Panc1 (cell line): ENCODE measurements at regions not wholly inside any gene's neighbourhood (a gene's known extent, or its start where the extent isn't known, plus 50 kb on each side); places are given as distances from the start of the nearest gene placed in this dataset.

Experiments
- ATAC-seq: fragments of 200-7000 bp; cut with Tn5 transposase; 2 replicates; pipeline ENCODE4 v1.9.1; 2020; ENCODE audit warnings: mild to moderate bottlenecking, moderate library complexity
- BruUV-seq: library from RNA; stranded (reverse); fragments of 400-500 nt; replicated peaks from 2 replicates; lab custom pipeline; 2021; lab: Mats Ljungman, UMichigan
- CTCF ChIA-PET: fragments of 300-600 bp; sonication (Branson Sonifier 250); formaldehyde crosslinking; loops from one replicate; lab custom pipeline; 2022; ENCODE audit warnings: antibody characterized with exemption; lab: Charles Lee
- POLR2A ChIA-PET: fragments of 300-600 bp; sonication (Branson Sonifier 250); formaldehyde crosslinking; loops from one replicate; lab custom pipeline; 2022; ENCODE audit warnings: antibody characterized with exemption; lab: Charles Lee
- DNase-seq: peaks from one replicate; pipeline ENCODE4 v3.0.0-alpha.2; 2010; ENCODE audit warnings: low read depth, low spot score
- H3K27ac ChIP-seq: 2 replicates; pipeline ENCODE4 v1.5.1; 2011; ENCODE audit warnings: mild to moderate bottlenecking, low read length, inconsistent platforms
- H3K27me3 ChIP-seq: fragments of 200-500 bp; sonication (Bioruptor generic); 2 replicates; pipeline ENCODE4 v1.6.0; 2014; ENCODE audit warnings: low read length, inconsistent platforms; ENCODE audit not compliant: control insufficient read depth, insufficient read depth
- H3K36me3 ChIP-seq: fragments of 200-500 bp; sonication (Bioruptor generic); 2 replicates; pipeline ENCODE4 v1.5.1; 2014; ENCODE audit warnings: inconsistent platforms, mild to moderate bottlenecking, low read length, moderate library complexity; ENCODE audit not compliant: control insufficient read depth, insufficient read depth
- H3K4me1 ChIP-seq: 2 replicates; pipeline ENCODE4 v1.5.1; 2011; ENCODE audit warnings: inconsistent platforms, mild to moderate bottlenecking, low read length, moderate library complexity; ENCODE audit not compliant: control insufficient read depth, insufficient read depth
- H3K4me3 ChIP-seq, 2 experiments: 2 replicates each; pipeline ENCODE4 v1.5.1; 2011 to 2012; ENCODE audit warnings: low read depth in 2 of 2, low read length in 2 of 2, mild to moderate bottlenecking in 2 of 2, inconsistent platforms in 1 of 2, moderate library complexity in 1 of 2
- H3K9me3 ChIP-seq: fragments of 200-500 bp; sonication (Bioruptor generic); 2 replicates; pipeline ENCODE4 v1.5.1; 2014; ENCODE audit warnings: low read depth, mild to moderate bottlenecking, inconsistent platforms, low read length, moderate library complexity; ENCODE audit not compliant: control insufficient read depth, insufficient read depth
- POLR2AphosphoS5 ChIP-seq: IDR thresholded peaks from 2 replicates; pipeline ENCODE4 v1.6.1; 2012; ENCODE audit warnings: mild to moderate bottlenecking, low read depth, low read length, moderate library complexity
- REST ChIP-seq, 2 experiments: IDR thresholded peaks; 2 replicates each; pipeline ENCODE4 v1.6.1; 2011 to 2012; ENCODE audit warnings: low read depth in 2 of 2, control low read depth in 1 of 2, low read length in 1 of 2, mild to moderate bottlenecking in 1 of 2, moderate library complexity in 1 of 2; ENCODE audit not compliant: insufficient read depth in 1 of 2
- SIN3A ChIP-seq: IDR thresholded peaks from 2 replicates; pipeline ENCODE4 v1.6.1; 2012; ENCODE audit warnings: low read depth, mild to moderate bottlenecking, low read length, moderate library complexity, borderline replicate concordance; ENCODE audit not compliant: insufficient read depth
- TCF7L2 ChIP-seq: IDR thresholded peaks from 2 replicates; pipeline ENCODE4 v1.6.1; 2011; ENCODE audit warnings: mild to moderate bottlenecking, low read depth, low read length, inconsistent platforms
- in situ Hi-C: cut with HindIII; loops from 2 replicates; pipeline ENCODE4 v1.10.0; 2016; ENCODE audit warnings: low sequenced_read_pairs, low pct_unique_long_range_greater_than_20kb
- intact Hi-C: fragments of 100-400 bp; cut with micrococcal nuclease; formaldehyde crosslinking; loops from one replicate; pipeline ENCODE4 v1.10.0; 2022; ENCODE audit not compliant: unreplicated experiment
- TF ChIP-seq, protein P1 (sequence below): fragments of 450-650 bp; IDR thresholded peaks from 2 replicates; pipeline ENCODE4 v1.5.1; 2017; ENCODE audit warnings: mild to moderate bottlenecking

DNA sequence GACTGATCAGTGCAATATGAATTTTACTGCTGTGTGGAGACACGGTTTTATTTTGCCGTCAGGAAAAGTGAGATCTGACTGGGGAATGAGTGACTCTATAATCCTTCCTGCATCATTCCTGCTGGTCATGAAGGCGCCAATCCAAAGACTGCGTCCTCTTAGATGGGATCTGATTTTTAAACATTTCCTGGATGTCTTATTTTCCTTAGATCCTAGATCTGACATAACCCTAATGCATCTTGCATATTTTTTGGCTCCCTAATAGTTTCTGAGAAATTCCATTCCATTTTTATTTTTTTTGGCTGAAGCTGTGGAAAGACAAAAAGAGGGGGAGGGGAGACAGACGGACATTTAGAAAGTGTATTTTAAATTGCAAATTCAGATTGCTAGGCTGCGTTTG lies 454.9 kb upstream of the FAT1 start:
- Histone ChIP-seq H3K4me1 (no peaks in the 10 kb centered on the region), H3K9me3 (no peaks in the 10 kb centered on the region), H3K36me3 (no peaks in the 10 kb centered on the region), H3K27ac (no peak overlapping the region), H3K27me3 (no peaks in the 10 kb centered on the region), H3K4me3 (no peak overlapping the region)
- ATAC-seq, result no peak
- no TSS peak for BruUV-seq
- ChIA-PET CTCF (no interaction called here), POLR2A (no interaction called here)
- in situ Hi-C loops, result no loop called here
- TF ChIP-seq SIN3A, result no peak
- no peak for TF ChIP-seq POLR2AphosphoS5
- no peak for TF ChIP-seq REST (IDR thresholded peaks at IDR 0.05; ENCODE audit: insufficient read depth in 1 of 2, low read depth in 2 of 2, low read length in 1 of 2)
- TF ChIP-seq, protein P1, sequence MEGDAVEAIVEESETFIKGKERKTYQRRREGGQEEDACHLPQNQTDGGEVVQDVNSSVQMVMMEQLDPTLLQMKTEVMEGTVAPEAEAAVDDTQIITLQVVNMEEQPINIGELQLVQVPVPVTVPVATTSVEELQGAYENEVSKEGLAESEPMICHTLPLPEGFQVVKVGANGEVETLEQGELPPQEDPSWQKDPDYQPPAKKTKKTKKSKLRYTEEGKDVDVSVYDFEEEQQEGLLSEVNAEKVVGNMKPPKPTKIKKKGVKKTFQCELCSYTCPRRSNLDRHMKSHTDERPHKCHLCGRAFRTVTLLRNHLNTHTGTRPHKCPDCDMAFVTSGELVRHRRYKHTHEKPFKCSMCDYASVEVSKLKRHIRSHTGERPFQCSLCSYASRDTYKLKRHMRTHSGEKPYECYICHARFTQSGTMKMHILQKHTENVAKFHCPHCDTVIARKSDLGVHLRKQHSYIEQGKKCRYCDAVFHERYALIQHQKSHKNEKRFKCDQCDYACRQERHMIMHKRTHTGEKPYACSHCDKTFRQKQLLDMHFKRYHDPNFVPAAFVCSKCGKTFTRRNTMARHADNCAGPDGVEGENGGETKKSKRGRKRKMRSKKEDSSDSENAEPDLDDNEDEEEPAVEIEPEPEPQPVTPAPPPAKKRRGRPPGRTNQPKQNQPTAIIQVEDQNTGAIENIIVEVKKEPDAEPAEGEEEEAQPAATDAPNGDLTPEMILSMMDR, result no peak
- no peak for TF ChIP-seq TCF7L2
- DNase-seq, result no peak
- intact Hi-C loops, result no loop called here

DNA sequence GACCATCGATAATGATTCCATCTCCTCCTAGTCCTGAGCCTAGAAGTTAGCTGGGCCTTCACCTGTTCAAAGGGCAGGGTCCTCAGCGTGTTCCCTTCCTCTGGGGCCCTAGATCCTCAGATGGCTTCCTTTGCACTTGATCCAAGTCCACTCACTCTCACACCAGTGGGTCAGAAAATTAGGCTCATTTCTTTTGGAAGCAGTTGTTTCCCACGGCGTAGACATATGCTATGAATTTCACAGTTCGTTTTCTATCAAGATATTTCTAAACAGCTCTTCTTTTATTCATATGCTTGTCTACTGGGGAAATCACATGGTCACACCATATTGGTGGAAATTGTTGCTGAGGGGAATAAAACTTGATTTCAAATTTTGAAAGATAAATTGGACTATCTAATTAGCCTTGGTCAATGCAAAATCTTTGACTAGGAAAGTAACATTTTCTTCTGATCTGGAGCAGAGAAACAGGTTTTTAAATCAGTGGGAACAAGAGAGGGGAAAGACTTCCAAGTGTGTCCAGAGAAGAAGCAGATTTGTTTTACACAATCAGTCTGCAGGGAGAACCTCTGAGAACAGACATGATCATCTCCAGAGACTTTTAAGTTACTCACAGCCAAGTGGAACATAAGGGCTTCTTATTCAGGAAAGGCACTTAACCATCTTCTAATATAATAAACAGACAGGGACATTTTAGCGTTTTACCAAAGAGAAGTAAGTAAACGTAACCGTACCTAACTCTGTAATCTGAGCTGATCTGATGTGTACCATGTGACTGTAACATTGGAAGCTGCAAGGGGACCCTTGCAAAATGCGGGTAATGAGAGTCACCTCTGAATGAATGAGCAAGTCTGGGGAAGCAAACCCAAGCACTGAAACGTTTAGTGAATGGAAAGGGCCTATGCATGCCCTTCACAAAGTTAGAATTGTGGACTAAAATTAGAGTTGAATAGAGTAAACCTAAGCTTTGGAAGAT lies 455.7 kb upstream of the FAT1 start:
- no peak for DNase-seq
- TF ChIP-seq SIN3A (no peak), TCF7L2 (no peak), REST (IDR thresholded peaks at IDR 0.05; ENCODE audit: insufficient read depth in 1 of 2, low read depth in 2 of 2, low read length in 1 of 2) (no peak), POLR2AphosphoS5 (no peak)
- TF ChIP-seq, protein P1, result no peak
- intact Hi-C loops, result no loop called here
- no peaks in the 10 kb centered on the region for H3K27me3 ChIP-seq
- H3K4me1 ChIP-seq, result no peaks in the 10 kb centered on the region
- no peaks in the 10 kb centered on the region for H3K9me3 ChIP-seq
- no peak overlapping the region for H3K4me3 ChIP-seq
- ChIA-PET POLR2A (no interaction called here), CTCF (no interaction called here)
- no peak overlapping the region for H3K27ac ChIP-seq
- in situ Hi-C loops, result no loop called here
- no peaks in the 10 kb centered on the region for H3K36me3 ChIP-seq
- ATAC-seq, result no peak
- BruUV-seq, result no TSS peak
